K562 (cell line): ENCODE measurements at regions not wholly inside any gene's neighbourhood (a gene's known extent, or its start where the extent isn't known, plus 50 kb on each side); places are given as distances from the start of the nearest gene placed in this dataset.

Experiments used
- ATAC-seq: fragments of 200-7000 bp; cut with Tn5 transposase; 3 replicates; pipeline ENCODE4 v1.9.1; 2020; ENCODE audit warnings: moderate library complexity
- BruUV-seq: library from RNA; stranded (reverse); fragments of 400-500 nt; replicated peaks from 2 replicates; lab custom pipeline; 2021; lab: Mats Ljungman, UMichigan
- CTCF ChIA-PET: fragments of 300-600 bp; formaldehyde crosslinking; extraction: SDS; loops from one replicate; lab custom pipeline; 2021; ENCODE audit warnings: low intra/inter-chr PET ratio; lab: Yijun Ruan, JAX
- POLR2A ChIA-PET: fragments of 300-600, 350-650 bp; sonication (Branson Sonifier 250); formaldehyde crosslinking; extraction: SDS; loops from one replicate; lab custom pipeline; 2021; ENCODE audit warnings: antibody characterized with exemption, inconsistent platforms; lab: Yijun Ruan, JAX
- DNase-seq, 4 experiments: peaks; one replicate each; pipeline versions ENCODE4 v3.0.0 to v3.0.0-alpha.2; 2011 to 2018; ENCODE audit warnings: low spot score in 3 of 4, mixed read lengths in 3 of 4; ENCODE audit errors: extremely low read depth in 1 of 4
- FAIRE-seq: peaks from 2 replicates; lab custom pipeline; 2011; peaks lifted over from hg19 to GRCh38; lab: Jason Lieb, UNC
- H2AFZ ChIP-seq: 2 replicates; pipeline ENCODE4 v1.6.0; 2011; ENCODE audit warnings: low read depth, low read length, control low read depth, inconsistent platforms
- H3K27ac ChIP-seq: fragments of 200-600 bp; 3 replicates; pipeline ENCODE4 v1.8.0; 2011; ENCODE audit warnings: low read depth, mild to moderate bottlenecking, control low read depth, inconsistent platforms, low read length, moderate library complexity, mixed read lengths; ENCODE audit errors: extremely low read depth
- H3K27me3 ChIP-seq, 2 experiments: fragments of 300-600 bp in 1 of 2; 2 replicates in 1 of 2; 3 replicates in 1 of 2; pipeline versions ENCODE4 v1.6.0 to v1.8.0; 2011; ENCODE audit warnings: inconsistent platforms in 2 of 2, low read length in 2 of 2, mild to moderate bottlenecking in 1 of 2, mixed read lengths in 1 of 2, moderate library complexity in 1 of 2; ENCODE audit not compliant: control insufficient read depth in 2 of 2, insufficient read depth in 2 of 2
- H3K36me3 ChIP-seq: fragments of 300-600 bp; 3 replicates; pipeline ENCODE4 v1.8.0; 2011; ENCODE audit warnings: mild to moderate bottlenecking, low read length, inconsistent platforms; ENCODE audit not compliant: control insufficient read depth, insufficient read depth
- H3K4me1 ChIP-seq, 2 experiments: fragments of 200-600 bp in 1 of 2; replicated peaks in 1 of 2; 2 replicates in 1 of 2; 3 replicates in 1 of 2; pipeline versions ENCODE4 v1.5.1 to v1.8.0; 2011; ENCODE audit warnings: inconsistent platforms in 2 of 2, low read length in 2 of 2, mild to moderate bottlenecking in 1 of 2, mixed read lengths in 1 of 2, moderate library complexity in 1 of 2; ENCODE audit not compliant: control insufficient read depth in 2 of 2, insufficient read depth in 2 of 2
- H3K4me2 ChIP-seq: 2 replicates; pipeline ENCODE4 v1.6.1; 2011; ENCODE audit warnings: low read length, control low read depth, inconsistent platforms, mixed read lengths; ENCODE audit not compliant: insufficient read depth
- H3K4me3 ChIP-seq: fragments of 200-600 bp; sonication (generic), shearing (Covaris generic); 2 replicates; pipeline ENCODE4 v1.5.1; 2016; ENCODE audit warnings: control low read depth, inconsistent platforms
- H3K79me2 ChIP-seq: fragments of 200-600 bp; 3 replicates; pipeline ENCODE4 v1.8.0; 2011; ENCODE audit warnings: low read length, inconsistent platforms; ENCODE audit not compliant: control insufficient read depth, insufficient read depth
- H3K9ac ChIP-seq, 2 experiments: 2 replicates each; pipeline versions ENCODE4 v1.6.0 to v1.6.1; 2011; ENCODE audit warnings: low read depth in 2 of 2, low read length in 2 of 2, control low read depth in 1 of 2, inconsistent platforms in 1 of 2, mild to moderate bottlenecking in 1 of 2, mixed read lengths in 1 of 2; ENCODE audit not compliant: insufficient read depth in 1 of 2
- H3K9me1 ChIP-seq: one replicate; pipeline ENCODE4 v1.6.0; 2011; ENCODE audit warnings: inconsistent platforms, mild to moderate bottlenecking, low read length, moderate library complexity; ENCODE audit not compliant: control insufficient read depth, insufficient read depth
- H3K9me3 ChIP-seq: replicated peaks from 2 replicates; pipeline ENCODE4 v1.5.1; 2011; ENCODE audit warnings: low read depth, low read length, inconsistent platforms; ENCODE audit not compliant: control insufficient read depth, insufficient read depth
- H4K20me1 ChIP-seq: replicated peaks from 2 replicates; pipeline ENCODE4 v1.6.1; 2011; ENCODE audit warnings: low read length, inconsistent platforms, mixed read lengths; ENCODE audit not compliant: control insufficient read depth, insufficient read depth
- MEF2A ChIP-seq: IDR thresholded peaks from 2 replicates; pipeline ENCODE4 v1.6.1; 2011; ENCODE audit warnings: low read depth, mild to moderate bottlenecking, low read length, moderate library complexity; ENCODE audit not compliant: control insufficient read depth
- MYC ChIP-seq, 2 experiments: fragments of 250-450 bp in 1 of 2; sonication (Bioruptor Pico) in 1 of 2; IDR thresholded peaks; 2 replicates each; pipeline versions ENCODE4 v1.5.1 to v1.6.1; 2012 to 2021; ENCODE audit warnings: low read depth in 2 of 2, borderline replicate concordance in 1 of 2, improper control_type of control experiment in 1 of 2, low read length in 1 of 2, mild to moderate bottlenecking in 1 of 2, moderate library complexity in 1 of 2
- SAFB2 ChIP-seq: fragments of 200-400 bp; formaldehyde crosslinking; IDR thresholded peaks from 2 replicates; pipeline ENCODE4 v1.6.1; 2018; ENCODE audit warnings: borderline replicate concordance, low read length, low read depth, moderate library complexity; ENCODE audit not compliant: severe bottlenecking
- ZNF57 ChIP-seq: fragments of 450-650 bp; formaldehyde crosslinking; IDR thresholded peaks from 2 replicates; pipeline ENCODE4 v1.4.0; 2020; ENCODE audit warnings: mild to moderate bottlenecking, moderate library complexity
- WGBS: fragments of 100-300 bp; shearing (Covaris generic); methylation state at CpG from one replicate; pipeline ENCODE4 v1.1.6; 2016; ENCODE audit warnings: low coverage, mixed read lengths; ENCODE audit not compliant: insufficient coverage; ENCODE audit errors: missing lambda C conversion rate; 5-methylcytosine and 5-hydroxymethylcytosine counted together
- in situ Hi-C: fragments of 300-500 bp; cut with MboI; formaldehyde crosslinking; loops from 4 replicates; pipeline ENCODE4 v1.15.0; 2018; ENCODE audit warnings: inconsistent platforms, mixed read lengths
- intact Hi-C: fragments of 100-400 bp; cut with micrococcal nuclease; formaldehyde crosslinking; loops from 2 replicates; pipeline ENCODE4 v1.14.2; 2022
- TF ChIP-seq, protein P1 (sequence below): fragments of 250-450 bp; sonication (Bioruptor Pico); IDR thresholded peaks from 2 replicates; pipeline ENCODE4 v1.4.0; 2020; ENCODE audit warnings: mild to moderate bottlenecking
- TF ChIP-seq, protein P2 (sequence below): fragments of 450-650 bp; IDR thresholded peaks from 2 replicates; pipeline ENCODE4 v1.6.1; 2016; ENCODE audit warnings: borderline replicate concordance
- TF ChIP-seq, protein P3 (sequence below): sonication (generic); formaldehyde crosslinking; IDR thresholded peaks from 2 replicates; pipeline ENCODE4 v1.8.1; 2023; ENCODE audit warnings: mild to moderate bottlenecking, missing genetic modification reagents
- TF ChIP-seq, protein P4 (sequence below): sonication (generic); formaldehyde crosslinking; IDR thresholded peaks from 2 replicates; pipeline ENCODE4 v1.8.1; 2023; ENCODE audit warnings: mild to moderate bottlenecking, missing genetic modification reagents

DNA sequence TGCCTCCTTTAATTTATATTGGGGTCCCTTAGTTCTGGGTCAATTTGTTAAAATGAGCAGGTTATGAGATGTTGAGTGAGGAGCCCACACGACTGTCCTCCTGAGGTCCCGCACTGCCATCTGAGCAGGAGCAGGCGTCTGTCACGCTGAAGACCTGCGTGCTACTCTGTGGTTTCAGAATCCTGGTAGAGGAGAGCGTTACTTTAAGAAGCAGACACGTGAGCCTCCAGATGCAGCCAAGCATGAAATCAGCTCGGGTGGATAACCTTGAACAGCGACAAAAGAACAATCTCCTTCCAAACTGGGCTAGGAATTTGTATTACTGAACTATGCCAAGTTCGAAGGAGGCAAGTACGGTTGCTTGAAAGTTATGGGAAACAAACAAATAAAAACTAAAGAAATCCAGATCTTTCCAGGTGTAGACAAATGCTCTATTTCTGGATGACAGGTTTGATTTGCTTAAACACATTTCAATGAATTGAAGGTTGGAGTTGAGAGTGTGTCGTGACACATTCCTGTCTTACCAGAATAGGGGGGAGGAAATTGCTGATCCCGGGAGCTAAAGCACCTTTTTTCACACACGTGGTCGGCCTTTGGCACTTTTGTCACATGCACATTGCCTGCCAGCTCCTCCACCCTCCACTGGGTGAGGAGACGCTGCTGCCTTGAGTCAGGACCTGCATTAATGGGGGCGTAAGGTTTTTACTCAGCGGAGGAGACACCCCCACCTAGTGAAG lies 945.5 kb upstream of the SLC10A2 start:
- Histone ChIP-seq H3K9me3 (no peaks in the 10 kb centered on the region), H3K4me2 (no peak overlapping the region), H3K4me3 (no peak overlapping the region), H3K27ac (no peak overlapping the region), H3K79me2 (no peaks in the 10 kb centered on the region), H2AFZ (no peak overlapping the region), H3K4me1 (no peaks in the 10 kb centered on the region), H3K9me1 (no peaks in the 10 kb centered on the region), H3K27me3 (no peaks in the 10 kb centered on the region), H4K20me1 (no peaks in the 10 kb centered on the region), H3K9ac (no peak overlapping the region), H3K36me3 (no peaks in the 10 kb centered on the region)
- in situ Hi-C loops: no loop called here
- 2% methylated on average over 18 of the region's 18 CpGs for whole genome bisulfite sequencing
- ATAC-seq (no peak), DNase-seq (no peak), FAIRE-seq (no peak)
- intact Hi-C loops: no loop called here
- TF ChIP-seq, protein P1, sequence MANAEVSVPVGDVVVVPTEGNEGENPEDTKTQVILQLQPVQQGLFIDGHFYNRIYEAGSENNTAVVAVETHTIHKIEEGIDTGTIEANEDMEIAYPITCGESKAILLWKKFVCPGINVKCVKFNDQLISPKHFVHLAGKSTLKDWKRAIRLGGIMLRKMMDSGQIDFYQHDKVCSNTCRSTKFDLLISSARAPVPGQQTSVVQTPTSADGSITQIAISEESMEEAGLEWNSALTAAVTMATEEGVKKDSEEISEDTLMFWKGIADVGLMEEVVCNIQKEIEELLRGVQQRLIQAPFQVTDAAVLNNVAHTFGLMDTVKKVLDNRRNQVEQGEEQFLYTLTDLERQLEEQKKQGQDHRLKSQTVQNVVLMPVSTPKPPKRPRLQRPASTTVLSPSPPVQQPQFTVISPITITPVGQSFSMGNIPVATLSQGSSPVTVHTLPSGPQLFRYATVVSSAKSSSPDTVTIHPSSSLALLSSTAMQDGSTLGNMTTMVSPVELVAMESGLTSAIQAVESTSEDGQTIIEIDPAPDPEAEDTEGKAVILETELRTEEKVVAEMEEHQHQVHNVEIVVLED (CRISPR knock-in tag): no peak
- TF ChIP-seq, protein P2, sequence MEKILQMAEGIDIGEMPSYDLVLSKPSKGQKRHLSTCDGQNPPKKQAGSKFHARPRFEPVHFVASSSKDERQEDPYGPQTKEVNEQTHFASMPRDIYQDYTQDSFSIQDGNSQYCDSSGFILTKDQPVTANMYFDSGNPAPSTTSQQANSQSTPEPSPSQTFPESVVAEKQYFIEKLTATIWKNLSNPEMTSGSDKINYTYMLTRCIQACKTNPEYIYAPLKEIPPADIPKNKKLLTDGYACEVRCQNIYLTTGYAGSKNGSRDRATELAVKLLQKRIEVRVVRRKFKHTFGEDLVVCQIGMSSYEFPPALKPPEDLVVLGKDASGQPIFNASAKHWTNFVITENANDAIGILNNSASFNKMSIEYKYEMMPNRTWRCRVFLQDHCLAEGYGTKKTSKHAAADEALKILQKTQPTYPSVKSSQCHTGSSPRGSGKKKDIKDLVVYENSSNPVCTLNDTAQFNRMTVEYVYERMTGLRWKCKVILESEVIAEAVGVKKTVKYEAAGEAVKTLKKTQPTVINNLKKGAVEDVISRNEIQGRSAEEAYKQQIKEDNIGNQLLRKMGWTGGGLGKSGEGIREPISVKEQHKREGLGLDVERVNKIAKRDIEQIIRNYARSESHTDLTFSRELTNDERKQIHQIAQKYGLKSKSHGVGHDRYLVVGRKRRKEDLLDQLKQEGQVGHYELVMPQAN: no peak
- TF ChIP-seq, protein P3, sequence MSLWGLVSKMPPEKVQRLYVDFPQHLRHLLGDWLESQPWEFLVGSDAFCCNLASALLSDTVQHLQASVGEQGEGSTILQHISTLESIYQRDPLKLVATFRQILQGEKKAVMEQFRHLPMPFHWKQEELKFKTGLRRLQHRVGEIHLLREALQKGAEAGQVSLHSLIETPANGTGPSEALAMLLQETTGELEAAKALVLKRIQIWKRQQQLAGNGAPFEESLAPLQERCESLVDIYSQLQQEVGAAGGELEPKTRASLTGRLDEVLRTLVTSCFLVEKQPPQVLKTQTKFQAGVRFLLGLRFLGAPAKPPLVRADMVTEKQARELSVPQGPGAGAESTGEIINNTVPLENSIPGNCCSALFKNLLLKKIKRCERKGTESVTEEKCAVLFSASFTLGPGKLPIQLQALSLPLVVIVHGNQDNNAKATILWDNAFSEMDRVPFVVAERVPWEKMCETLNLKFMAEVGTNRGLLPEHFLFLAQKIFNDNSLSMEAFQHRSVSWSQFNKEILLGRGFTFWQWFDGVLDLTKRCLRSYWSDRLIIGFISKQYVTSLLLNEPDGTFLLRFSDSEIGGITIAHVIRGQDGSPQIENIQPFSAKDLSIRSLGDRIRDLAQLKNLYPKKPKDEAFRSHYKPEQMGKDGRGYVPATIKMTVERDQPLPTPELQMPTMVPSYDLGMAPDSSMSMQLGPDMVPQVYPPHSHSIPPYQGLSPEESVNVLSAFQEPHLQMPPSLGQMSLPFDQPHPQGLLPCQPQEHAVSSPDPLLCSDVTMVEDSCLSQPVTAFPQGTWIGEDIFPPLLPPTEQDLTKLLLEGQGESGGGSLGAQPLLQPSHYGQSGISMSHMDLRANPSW (CRISPR knock-in tag): no peak
- TF ChIP-seq ZNF57 (CRISPR knock-in tag) (no peak), MYC (IDR thresholded peaks at IDR 0.05; ENCODE audit: low read depth, low read length) (no peak), MYC (CRISPR knock-in tag; IDR thresholded peaks at IDR 0.05; ENCODE audit: borderline replicate concordance, low read depth) (no peak), SAFB2 (no peak), MEF2A (no peak)
- TF ChIP-seq, protein P4, sequence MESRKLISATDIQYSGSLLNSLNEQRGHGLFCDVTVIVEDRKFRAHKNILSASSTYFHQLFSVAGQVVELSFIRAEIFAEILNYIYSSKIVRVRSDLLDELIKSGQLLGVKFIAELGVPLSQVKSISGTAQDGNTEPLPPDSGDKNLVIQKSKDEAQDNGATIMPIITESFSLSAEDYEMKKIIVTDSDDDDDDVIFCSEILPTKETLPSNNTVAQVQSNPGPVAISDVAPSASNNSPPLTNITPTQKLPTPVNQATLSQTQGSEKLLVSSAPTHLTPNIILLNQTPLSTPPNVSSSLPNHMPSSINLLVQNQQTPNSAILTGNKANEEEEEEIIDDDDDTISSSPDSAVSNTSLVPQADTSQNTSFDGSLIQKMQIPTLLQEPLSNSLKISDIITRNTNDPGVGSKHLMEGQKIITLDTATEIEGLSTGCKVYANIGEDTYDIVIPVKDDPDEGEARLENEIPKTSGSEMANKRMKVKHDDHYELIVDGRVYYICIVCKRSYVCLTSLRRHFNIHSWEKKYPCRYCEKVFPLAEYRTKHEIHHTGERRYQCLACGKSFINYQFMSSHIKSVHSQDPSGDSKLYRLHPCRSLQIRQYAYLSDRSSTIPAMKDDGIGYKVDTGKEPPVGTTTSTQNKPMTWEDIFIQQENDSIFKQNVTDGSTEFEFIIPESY (CRISPR knock-in tag): no peak
- CTCF ChIA-PET: no interaction called here
- POLR2A ChIA-PET: no interaction called here
- BruUV-seq: no TSS peak
